AG20443 (cell line): ENCODE measurements at regions not wholly inside any gene's neighbourhood (a gene's known extent, or its start where the extent isn't known, plus 50 kb on each side); places are given as distances from the start of the nearest gene placed in this dataset.
A peak's percentile ranks its signal among the peaks of the same experiment; 100 is the strongest.
"Not testable (repeated sequence)": the region's sequence is repeated elsewhere in the genome, so short reads cannot be mapped to it uniquely, and the experiment has no call there.

Experiments
- DNase-seq: peaks from one replicate; pipeline ENCODE4 v3.0.0; 2012; ENCODE audit warnings: low spot score, mixed read lengths

DNA sequence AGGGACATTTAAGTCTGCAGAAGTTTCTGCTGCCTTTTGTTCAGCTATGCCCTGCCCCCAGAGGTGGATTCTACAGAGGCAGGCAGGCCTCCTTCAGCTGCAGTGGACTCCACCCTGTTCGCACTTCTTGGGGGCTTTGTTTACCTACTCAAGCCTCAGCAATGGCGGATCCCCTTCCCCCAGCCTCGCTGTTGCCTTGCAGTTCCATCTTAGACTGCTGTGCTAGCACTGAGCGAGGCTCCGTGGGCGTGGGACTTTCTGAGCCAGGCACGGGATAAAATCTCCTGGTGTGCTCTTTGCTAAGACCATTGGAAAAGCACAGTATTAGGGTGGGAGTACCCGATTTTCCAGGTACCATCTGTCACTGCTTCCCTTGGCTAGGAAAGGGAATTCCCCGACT lies 1475.8 kb upstream of the ADGRL3 start:
- DNase-seq = not testable (repeated sequence)

DNA sequence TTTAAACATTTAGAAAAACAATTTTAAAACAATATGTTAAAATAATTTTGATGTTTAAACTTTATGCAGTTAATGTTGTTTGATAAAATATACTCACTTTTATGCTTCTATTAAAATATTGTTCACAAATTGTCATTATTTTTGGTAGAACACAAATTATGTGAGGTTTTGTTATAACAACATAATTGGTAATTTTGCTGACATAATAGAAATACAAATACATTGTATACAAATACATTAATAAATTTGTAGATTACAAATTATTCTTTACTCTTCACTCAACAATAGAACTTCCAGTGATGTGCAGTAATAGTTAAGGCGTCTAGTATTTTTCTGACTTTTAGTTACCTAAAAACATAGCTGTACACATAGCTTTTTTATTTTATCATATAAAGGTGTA lies 1472.4 kb upstream of the ADGRL3 start:
- no peak for DNase-seq

DNA sequence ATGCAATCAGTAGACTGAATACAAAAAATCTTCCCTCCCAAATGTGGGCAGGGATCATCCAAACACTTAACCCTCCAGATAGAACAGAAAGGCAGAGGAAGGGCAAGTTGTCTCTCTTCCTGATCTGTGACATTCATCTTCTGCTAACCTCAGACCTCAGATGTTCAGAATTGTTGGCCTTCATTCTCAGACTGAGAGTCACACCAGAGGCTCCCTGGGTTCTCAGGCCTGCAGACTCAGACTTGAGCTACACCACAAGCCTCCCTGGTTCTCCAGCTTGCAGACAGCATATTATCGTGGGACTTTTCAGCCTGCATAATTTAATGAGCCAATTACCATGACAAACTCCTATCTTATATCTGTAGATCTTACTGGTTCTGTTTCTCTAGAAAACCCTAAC lies 1471.6 kb upstream of the ADGRL3 start:
- no peak for DNase-seq

DNA sequence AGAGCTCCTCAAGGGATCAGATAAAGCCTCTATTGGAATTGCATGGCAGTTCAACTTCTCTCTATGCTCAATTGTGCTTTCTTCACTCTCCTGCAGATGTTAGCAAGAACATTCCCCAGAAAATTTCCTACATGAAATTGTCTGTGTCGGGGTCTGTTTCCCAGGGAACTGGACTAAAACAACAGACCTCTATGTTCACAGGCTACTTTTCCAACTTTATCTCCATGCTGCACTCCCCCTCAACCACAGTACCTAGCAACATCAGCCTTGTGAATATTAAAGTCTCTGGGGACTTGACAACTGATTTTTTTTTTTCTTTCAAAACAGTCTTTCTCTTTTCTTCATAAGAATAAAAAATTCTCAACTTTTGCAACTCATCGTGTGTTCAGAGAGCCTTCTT lies 1470.8 kb upstream of the ADGRL3 start:
- no peak for DNase-seq

DNA sequence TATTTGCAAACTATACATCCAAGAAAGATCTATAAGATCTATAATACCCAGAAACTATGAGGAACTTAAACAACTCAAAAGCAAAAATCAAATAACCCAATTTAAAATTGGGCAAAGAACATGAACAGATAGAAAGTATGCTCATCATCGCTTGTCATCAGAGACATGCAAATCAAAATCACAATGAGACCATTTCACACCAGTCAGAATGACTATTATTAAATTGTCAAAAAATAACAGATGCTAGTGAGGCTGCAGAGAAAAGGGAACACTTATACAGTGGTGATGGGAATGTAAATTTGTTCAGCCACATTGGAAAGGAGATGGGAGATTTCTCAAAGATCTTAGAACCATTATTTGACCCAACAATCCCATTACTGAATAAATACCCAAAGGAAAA lies 1451.7 kb upstream of the ADGRL3 start:
- no peak for DNase-seq

DNA sequence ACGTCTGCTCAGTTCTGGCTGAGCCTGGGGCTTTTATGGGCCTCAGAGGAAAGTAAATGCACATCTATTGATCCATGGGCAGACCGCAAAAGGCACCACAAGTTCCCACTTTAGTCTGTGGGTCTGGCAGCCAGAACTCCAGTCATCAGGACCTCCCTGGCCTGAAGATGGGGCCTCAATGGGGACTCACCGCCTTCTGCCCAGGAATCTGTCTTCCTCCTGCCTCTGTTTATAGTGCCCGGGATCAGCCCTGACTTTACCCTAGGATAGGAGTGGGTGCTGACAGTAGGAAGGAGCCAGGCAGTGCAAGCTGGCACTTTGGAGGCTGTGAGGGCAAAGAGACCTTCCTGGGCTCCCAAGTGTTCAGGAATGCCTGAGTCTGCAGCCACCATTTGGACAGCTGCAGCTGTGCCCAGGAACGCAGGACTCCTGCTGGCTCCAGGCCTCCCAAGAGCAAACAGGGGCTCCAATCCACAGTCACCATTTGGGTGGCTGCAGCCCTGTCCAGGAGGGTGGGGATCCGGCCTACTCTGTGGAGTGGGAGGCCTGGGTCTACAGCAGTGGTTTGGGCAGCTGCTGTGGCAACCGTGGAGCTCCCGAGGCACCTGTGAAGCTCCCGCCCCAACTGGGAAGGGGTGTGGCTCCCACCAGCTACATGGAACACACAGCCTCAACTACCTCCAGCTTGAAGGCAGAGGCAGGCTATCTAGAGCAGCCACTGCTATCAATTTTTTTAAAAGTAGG lies 1440.9 kb upstream of the ADGRL3 start:
- no peak for DNase-seq

DNA sequence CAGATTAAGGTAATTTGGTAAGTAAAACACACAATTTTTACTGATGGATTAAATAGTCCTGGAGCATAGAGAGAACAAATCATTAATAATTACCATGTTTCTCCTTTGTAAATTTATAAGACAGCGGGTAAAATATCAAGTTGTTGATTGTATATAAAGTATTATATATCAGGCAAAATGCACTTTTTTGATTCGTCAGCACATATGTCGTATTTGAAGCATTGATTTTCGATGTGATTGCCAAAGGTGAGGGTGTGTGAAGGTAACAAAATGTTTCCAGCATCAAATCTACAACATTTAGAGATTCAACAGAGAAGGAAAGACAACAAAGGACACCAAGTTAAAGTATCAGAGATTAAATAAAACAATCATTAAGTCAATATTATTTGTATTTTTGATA lies 1437.8 kb upstream of the ADGRL3 start:
- no peak for DNase-seq

DNA sequence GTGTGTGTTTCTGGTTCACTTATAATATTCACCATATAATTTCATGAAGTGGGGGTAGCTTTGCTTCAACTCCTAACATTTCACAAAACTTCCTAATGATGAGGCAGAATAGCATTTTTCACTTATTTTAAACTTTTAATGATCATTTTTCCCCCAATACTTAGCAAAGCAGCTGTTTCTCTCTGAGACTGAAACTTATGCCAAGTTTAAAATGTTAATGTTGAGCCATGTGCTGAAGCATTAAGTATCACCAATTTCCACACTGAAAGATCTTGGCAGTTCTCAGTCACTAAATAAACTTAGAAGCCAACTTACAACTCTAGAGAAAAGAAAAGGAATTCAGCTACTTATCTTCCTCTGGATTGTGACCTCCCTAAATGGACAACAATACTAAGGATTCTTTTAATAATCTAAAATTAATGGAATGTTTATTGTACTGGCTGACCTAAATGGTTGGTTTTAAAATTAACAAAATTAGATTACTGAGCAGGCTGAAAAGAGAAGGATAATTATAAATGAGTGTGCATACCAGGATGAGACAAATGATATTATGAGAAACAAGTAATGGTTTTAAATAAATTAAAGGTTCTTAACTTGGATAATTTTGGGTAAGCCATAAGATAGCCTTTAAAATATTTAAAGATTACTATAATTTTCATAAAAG lies 1429.4 kb upstream of the ADGRL3 start:
- DNase-seq = no peak

DNA sequence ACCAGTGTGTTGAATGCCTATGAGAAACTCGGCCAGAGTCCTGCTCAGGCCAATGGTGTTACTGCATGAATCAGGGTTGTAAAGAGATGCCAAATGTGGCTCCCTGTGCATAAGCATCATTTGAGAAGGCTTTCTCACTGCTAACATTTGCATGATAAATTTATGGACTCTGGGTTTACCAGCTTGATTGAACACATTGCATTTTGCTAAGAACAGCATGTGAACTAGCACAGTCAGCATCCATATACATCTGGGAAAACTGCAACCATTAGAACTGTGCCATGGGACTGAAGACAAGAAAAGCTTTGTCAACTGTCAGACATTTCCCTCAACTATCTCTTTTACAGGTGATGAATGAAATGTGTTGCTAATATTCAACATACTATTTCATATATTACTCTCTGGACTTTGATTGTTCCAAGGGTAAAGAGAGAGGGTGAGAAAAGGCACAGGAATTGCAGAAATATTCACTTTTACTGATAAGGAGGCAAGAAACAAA lies 1427.4 kb upstream of the ADGRL3 start:
- no peak for DNase-seq

DNA sequence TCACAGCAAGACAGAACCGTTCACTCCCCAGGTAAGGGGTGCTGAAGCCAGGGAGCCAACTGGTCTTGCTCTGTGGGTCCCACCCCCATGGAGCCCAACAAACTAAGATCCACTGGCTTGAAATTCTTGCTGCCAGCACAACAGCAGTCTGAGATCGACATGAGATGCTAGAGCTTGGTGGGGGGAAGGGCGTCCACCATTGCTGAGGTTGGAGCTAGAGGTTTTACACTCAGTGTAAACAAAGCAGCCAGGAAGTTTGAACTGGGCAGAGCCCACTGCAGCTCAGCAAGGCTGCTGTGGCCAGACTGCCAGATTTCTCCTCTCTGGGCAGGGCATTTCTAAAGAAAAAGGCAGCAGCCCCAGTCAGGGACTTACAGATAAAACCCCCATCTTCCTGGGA lies 1419.9 kb upstream of the ADGRL3 start:
- DNase-seq = not testable (repeated sequence)

DNA sequence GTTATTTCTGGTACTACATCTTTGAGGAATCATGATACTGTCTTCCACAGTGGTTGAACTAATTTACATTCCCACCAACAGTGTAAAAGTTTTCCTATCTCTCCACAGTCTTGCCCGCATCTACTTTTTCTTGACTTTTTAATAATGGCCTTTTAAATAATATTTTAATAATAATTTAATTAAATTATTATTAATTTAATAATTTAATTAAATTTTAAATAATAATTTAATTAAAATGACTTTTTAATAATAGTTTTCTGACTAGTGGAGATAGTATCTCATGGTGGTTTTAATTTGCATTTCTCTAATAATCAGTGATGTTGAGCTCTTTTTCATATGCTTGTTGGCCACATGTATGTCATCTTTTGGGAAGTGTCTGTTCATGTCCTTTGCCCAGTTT lies 1395.0 kb upstream of the ADGRL3 start:
- no peak for DNase-seq

DNA sequence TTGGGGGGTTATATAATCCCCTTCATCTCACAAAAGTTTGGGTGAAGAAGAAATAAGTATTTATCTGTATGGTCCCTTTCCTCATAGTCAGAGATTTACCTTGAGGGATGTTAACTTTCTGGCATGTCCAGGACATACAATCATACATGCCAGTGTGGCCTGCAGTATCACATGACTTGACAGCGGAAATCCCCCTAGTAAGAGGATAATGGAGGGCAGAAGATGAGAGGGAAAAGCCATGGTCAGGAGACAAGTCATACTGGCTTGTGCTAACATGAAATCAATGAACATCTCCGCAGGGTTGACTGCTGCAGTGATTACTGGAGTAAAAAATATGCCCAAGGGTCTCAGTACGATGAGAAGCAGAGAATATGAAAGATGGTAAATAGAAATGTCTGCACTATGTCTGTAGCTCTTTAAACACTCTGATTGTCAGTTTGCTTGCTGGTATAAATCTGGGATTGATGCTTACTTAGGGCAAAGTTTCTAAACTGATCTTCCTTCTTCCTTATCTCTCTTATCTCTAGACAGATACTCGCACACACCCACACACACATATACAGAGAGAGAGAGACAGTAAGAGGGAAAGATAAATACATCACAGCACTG lies 1385.6 kb upstream of the ADGRL3 start:
- DNase-seq = no peak

DNA sequence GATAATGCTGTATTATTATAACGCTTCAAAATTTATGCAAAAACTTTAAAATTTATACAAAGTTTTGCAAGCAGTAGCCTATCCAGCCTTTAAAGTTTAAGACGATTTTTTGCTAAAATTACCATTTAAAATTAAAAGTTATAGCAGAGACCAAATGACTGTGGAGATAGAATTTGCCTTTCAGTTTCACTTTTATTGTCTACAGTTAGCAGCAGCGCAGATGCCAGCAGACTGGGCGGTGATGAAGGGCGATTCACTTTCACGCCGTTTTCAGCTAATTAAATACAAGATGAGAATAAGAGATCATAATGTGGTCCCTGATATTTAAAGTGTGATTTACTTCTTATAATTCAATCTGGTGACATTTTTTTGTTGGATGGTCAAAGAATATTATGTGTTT lies 1381.5 kb upstream of the ADGRL3 start:
- peak; percentile 20 for DNase-seq

DNA sequence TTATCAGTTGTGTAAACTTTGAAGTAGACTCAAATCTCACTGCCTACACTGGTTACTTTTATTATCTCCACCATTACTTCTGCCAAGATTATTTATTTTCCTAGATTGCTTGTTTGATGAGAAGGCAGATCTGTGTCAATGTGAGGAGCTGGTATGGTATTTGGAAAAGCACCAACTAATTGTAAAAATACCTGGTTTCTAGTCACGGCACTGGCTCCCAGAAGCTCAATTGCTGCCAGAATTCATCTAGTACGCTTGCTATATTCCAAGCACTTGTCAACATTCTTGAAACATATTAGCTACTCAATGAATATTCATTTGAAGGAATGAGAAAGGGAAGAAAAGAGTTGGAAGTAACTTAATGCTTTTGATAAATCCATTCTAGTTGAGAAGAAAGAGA lies 1376.8 kb upstream of the ADGRL3 start:
- DNase-seq = no peak

DNA sequence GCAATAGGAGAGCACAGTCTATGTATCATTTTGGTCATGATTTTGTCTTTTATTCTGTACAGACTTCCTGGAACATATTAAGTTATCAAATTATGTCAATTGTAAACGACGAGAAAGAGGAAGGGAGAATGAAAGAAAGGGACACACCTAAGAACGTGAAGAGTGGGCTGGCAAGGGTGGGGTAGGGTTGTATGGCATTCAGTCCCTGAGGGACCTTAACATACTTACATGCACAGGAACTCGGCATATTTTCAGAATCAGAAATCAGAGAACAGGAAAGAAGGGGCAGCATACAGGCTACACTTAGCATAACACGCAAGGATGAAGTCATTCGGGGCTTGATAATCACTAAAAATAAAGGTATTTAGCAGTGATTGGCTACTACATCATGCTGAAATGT lies 1375.0 kb upstream of the ADGRL3 start:
- no peak for DNase-seq

DNA sequence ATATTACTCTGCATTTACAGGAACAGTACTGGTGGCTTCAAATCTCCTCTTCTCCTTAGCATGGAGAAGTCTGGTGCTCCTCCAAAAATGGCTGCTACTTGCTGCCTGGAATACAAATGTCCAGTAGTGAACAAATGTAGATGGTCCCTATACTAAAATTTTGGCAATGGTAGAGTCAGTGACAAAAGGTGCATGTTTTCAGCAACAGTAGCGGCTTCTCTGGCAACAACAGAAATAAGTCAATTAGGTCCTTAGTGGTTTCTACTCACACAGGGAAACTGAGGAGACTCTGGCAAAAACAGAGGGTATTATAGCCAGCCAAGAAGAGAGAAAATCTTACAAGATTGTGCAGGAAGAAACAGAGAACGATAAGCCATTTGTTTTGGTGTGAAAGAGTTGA lies 1368.4 kb upstream of the ADGRL3 start:
- DNase-seq = no peak

DNA sequence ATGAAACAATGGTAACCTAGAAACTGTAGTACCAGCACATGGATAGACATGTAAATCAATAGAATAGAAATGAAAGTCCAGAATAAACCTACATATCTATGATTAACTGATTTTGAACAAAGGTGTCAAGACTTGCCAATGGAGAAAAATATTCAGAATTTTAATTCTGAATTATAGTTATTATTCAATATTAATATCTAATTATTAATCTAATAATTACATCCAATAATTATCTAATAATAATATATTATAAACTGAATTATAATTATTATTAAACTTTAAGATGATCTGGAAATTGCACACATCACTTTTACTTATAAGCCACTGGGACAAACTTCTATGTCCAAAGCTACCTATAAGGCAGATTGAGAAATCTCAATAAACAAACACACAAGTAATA lies 1365.2 kb upstream of the ADGRL3 start:
- no peak for DNase-seq

DNA sequence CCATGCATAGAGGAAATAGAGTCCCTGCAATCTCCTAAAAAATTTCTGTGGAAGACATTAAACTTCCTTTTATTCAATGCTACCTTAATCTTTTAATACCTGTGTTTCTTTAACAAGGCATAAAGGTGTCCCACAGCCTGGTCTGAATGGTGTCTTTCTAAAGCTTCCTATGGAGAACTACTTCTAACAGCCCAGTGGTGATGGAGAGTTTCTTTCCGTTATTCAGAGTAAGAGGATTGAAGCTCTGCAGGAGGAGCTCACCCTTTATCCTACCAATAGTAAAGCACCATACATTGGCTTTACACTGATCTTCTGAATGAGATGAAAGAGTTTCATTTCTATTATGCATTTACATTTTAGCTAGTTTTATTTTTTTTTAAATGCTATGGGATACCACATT lies 1362.4 kb upstream of the ADGRL3 start:
- DNase-seq = no peak

DNA sequence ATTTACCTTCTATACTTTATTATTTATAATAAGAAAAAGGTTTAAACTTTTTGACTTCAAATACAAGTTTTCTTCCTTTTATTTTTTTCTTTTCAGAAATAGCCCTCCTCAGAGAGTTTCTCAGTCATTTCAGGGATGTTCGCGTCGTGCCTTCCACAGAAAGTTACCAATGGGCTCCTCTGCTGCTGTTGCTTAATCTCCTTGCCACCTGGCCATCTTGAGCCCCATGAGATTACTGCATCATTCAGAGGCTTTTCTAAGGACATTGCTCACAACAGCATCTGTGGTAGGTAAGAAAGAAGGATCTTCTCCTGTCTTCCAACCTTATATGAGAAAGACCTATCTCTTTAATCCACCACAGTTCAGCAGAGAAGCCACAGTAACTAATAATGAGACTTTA lies 1361.9 kb upstream of the ADGRL3 start:
- DNase-seq = no peak

DNA sequence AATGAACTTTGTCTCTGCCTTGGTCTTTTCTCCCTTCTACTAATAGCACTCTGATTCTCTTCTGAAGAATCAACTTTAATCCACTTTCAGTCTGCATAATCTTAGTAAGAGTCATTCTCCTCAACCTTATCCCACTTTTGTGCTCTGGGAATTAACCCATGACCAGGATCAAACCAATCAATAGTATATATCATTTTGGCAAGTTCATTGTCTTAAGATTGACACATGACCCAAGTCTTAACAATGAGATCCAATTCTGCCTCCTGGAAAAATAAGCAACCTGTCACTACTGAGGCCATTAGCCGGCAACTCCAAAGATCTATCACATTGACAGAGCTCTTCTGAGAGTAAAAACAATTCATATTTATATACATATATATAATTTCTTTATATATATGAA lies 1358.4 kb upstream of the ADGRL3 start:
- no peak for DNase-seq

DNA sequence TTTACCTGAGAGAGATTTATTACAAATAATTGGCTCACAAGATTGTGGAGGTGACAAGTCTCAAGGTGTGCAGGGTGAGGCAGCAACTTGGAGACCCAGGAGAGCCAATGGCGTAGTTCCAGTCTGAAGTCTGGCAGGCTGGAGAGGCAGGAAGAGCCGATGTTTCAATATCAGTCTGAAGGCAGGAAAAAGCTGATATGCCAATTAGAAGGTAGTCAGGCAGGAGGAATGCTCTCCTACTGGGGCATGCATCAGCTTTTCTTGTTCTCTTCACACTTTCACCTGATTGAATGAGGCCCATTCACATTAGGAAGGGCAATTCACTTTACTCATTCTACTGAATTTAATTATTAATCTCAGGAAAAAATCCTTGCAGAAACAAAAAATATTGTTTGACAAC lies 1351.7 kb upstream of the ADGRL3 start:
- no peak for DNase-seq

DNA sequence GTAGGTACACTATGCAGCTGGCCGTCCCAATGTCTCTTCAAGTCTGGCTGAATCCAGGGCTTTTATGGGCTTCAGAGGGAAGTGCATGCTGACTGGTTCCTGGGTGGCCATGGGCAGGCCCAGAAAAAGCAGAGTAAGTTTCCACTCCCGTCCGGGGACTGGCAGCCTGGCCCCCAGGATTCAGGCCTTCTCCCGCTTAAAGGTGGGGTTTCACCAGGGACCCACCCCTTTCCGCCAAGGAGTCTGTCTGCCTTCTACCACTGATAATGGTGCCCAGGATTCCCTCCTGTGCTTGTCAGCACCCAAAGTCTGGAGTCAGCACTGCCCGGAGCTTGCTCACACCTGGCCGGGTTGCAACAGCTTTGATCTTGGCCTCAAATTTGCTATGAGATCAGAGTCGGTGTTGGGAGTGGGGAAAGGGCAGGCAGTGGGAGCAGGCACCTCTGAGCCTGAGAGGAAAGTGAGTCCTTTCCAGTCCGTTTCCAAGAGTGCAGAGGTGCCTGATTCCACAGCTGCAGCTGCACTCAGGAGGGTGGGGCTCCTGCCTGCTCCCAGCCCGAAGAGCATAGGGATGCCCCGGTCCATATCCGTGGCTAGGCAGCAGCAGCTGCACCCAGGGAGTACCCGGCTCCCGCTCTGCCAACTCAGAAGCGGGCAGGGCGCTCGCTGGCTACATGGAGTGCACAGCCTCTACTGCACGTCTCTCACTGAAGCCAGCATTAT lies 1344.3 kb upstream of the ADGRL3 start:
- DNase-seq = no peak

DNA sequence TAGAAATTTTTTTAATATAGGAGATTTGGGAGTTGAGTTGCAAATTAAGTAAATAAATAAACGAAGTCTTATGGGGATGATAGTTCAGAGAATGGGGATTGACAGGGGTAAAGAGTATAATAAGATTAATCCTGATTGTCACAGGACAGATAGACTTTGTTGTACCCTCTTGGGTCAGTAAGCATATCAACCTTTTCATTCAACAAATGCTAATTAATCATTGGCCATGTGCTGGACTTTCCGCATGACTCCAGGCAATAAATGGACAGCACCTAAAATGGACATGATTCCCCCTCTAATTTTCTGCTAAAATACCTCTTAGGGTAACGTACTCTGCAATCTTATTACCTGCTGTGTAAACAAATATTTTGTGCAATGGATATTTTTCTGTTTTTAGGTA lies 1331.1 kb upstream of the ADGRL3 start:
- DNase-seq = no peak
